IMR-90 (cell line): ENCODE measurements at regions not wholly inside any gene's neighbourhood (a gene's known extent, or its start where the extent isn't known, plus 50 kb on each side); places are given as distances from the start of the nearest gene placed in this dataset.

ENCODE experiments used
- ATAC-seq: fragments of 200-7000 bp; cut with Tn5 transposase; 2 replicates; pipeline ENCODE4 v1.9.1; 2020; ENCODE audit warnings: low read depth, mild to moderate bottlenecking, moderate library complexity
- BruUV-seq: library from RNA; stranded (reverse); fragments of 400-500 nt; replicated peaks from 2 replicates; lab custom pipeline; 2021; lab: Mats Ljungman, UMichigan
- CTCF ChIA-PET: fragments of 300-600 bp; formaldehyde crosslinking; extraction: SDS; loops from one replicate; lab custom pipeline; 2021; ENCODE audit warnings: antibody characterized with exemption; lab: Yijun Ruan, JAX
- POLR2A ChIA-PET: fragments of 300-600 bp; sonication (Branson Sonifier 250); formaldehyde crosslinking; loops from one replicate; lab custom pipeline; 2022; ENCODE audit warnings: antibody characterized with exemption; ENCODE audit not compliant: unreplicated experiment; lab: Charles Lee
- DNase-seq: peaks from one replicate; pipeline ENCODE4 v3.0.0; 2013
- H2AFZ ChIP-seq: replicated peaks from 2 replicates; pipeline ENCODE3; 2013; ENCODE audit warnings: low read length, mild to moderate bottlenecking; ENCODE audit not compliant: poor library complexity
- H2AK5ac ChIP-seq: 2 replicates; pipeline ENCODE4 v1.6.1; 2013; ENCODE audit warnings: low read depth, low read length, inconsistent platforms
- H2AK9ac ChIP-seq: replicated peaks from 2 replicates; pipeline ENCODE3; 2013; ENCODE audit warnings: mild to moderate bottlenecking, low read depth, low read length, moderate library complexity; ENCODE audit not compliant: poor library complexity
- H2BK120ac ChIP-seq: 2 replicates; pipeline ENCODE4 v1.6.1; 2013; ENCODE audit warnings: low read depth, low read length, inconsistent platforms
- H2BK15ac ChIP-seq: 3 replicates; pipeline ENCODE4 v1.6.1; 2013; ENCODE audit warnings: low read depth, low read length, inconsistent platforms
- H2BK20ac ChIP-seq: 2 replicates; pipeline ENCODE4 v1.6.1; 2013; ENCODE audit warnings: low read depth, mild to moderate bottlenecking, inconsistent platforms, low read length, moderate library complexity
- H2BK5ac ChIP-seq: 2 replicates; pipeline ENCODE4 v1.6.1; 2013; ENCODE audit warnings: mild to moderate bottlenecking, low read depth, low read length, inconsistent platforms; ENCODE audit not compliant: poor library complexity, severe bottlenecking
- H3K14ac ChIP-seq: replicated peaks from 2 replicates; pipeline ENCODE4 v1.6.1; 2013; ENCODE audit warnings: low read depth, low read length, inconsistent platforms
- H3K18ac ChIP-seq: 2 replicates; pipeline ENCODE4 v1.6.1; 2013; ENCODE audit warnings: low read depth, low read length, control low read depth
- H3K23ac ChIP-seq: 2 replicates; pipeline ENCODE4 v1.6.1; 2013; ENCODE audit warnings: low read depth, low read length, inconsistent platforms
- H3K27ac ChIP-seq: 2 replicates; pipeline ENCODE4 v1.5.1; 2013; ENCODE audit warnings: mild to moderate bottlenecking, control low read depth, low read length; ENCODE audit not compliant: insufficient read depth
- H3K27me3 ChIP-seq: 2 replicates; pipeline ENCODE4 v1.6.1; 2013; ENCODE audit warnings: low read length; ENCODE audit not compliant: control insufficient read depth, insufficient read depth
- H3K36me3 ChIP-seq: 2 replicates; pipeline ENCODE4 v1.6.1; 2013; ENCODE audit warnings: low read length, mixed read lengths; ENCODE audit not compliant: control insufficient read depth, insufficient read depth
- H3K4ac ChIP-seq: 2 replicates; pipeline ENCODE4 v1.6.1; 2013; ENCODE audit warnings: low read depth, low read length, inconsistent platforms
- H3K4me1 ChIP-seq: 2 replicates; pipeline ENCODE4 v1.6.1; 2013; ENCODE audit warnings: low read length, mixed read lengths; ENCODE audit not compliant: control insufficient read depth, insufficient read depth
- H3K4me2 ChIP-seq: 2 replicates; pipeline ENCODE4 v1.6.1; 2013; ENCODE audit warnings: low read depth, mild to moderate bottlenecking, control low read depth, low read length, moderate library complexity
- H3K4me3 ChIP-seq: 2 replicates; pipeline ENCODE4 v1.5.1; 2013; ENCODE audit warnings: low read depth, mild to moderate bottlenecking, control low read depth, low read length, moderate library complexity; ENCODE audit not compliant: insufficient read depth
- H3K56ac ChIP-seq: 2 replicates; pipeline ENCODE4 v1.6.1; 2013; ENCODE audit warnings: low read length, inconsistent platforms; ENCODE audit not compliant: insufficient read depth; ENCODE audit errors: extremely low read depth
- H3K79me1 ChIP-seq, 2 experiments: 2 replicates each; pipeline ENCODE4 v1.6.1; 2013; ENCODE audit warnings: low read length in 2 of 2, inconsistent platforms in 1 of 2, low read depth in 1 of 2
- H3K9ac ChIP-seq: 2 replicates; pipeline ENCODE4 v1.6.1; 2013; ENCODE audit warnings: low read depth, low read length, control low read depth
- H3K9me1 ChIP-seq: 2 replicates; pipeline ENCODE4 v1.6.1; 2013; ENCODE audit warnings: low read length, inconsistent platforms; ENCODE audit not compliant: insufficient read depth
- H3K9me3 ChIP-seq: 2 replicates; pipeline ENCODE4 v1.6.1; 2013; ENCODE audit warnings: low read length; ENCODE audit not compliant: control insufficient read depth, insufficient read depth
- H4K20me1 ChIP-seq: 2 replicates; pipeline ENCODE4 v1.6.1; 2013; ENCODE audit warnings: low read length, inconsistent platforms; ENCODE audit not compliant: insufficient read depth
- H4K5ac ChIP-seq: 2 replicates; pipeline ENCODE4 v1.6.1; 2013; ENCODE audit warnings: mild to moderate bottlenecking, low read depth, low read length, control low read depth
- H4K8ac ChIP-seq, 2 experiments: 2 replicates each; pipeline ENCODE4 v1.6.1; 2013; ENCODE audit warnings: low read depth in 2 of 2, low read length in 2 of 2, control low read depth in 1 of 2, inconsistent platforms in 1 of 2
- H4K91ac ChIP-seq: 2 replicates; pipeline ENCODE4 v1.6.1; 2013; ENCODE audit warnings: low read depth, low read length, inconsistent platforms; ENCODE audit not compliant: insufficient read depth
- BHLHE40 ChIP-seq: fragments of 150-350 bp; IDR thresholded peaks from 2 replicates; pipeline ENCODE4 v1.6.1; 2016; ENCODE audit warnings: mild to moderate bottlenecking, low read depth, low read length
- CEBPB ChIP-seq: IDR thresholded peaks from 2 replicates; pipeline ENCODE4 v1.6.1; 2012; ENCODE audit warnings: low read depth, low read length, improper control_type of control experiment
- CHD1 ChIP-seq: IDR thresholded peaks from 2 replicates; pipeline ENCODE4 v1.6.1; 2012; ENCODE audit warnings: low read depth, low read length, improper control_type of control experiment
- FOS ChIP-seq: fragments of 150-350 bp; IDR thresholded peaks from 2 replicates; pipeline ENCODE4 v1.6.1; 2016; ENCODE audit warnings: low read depth, low read length
- MAFK ChIP-seq: IDR thresholded peaks from 2 replicates; pipeline ENCODE4 v1.6.1; 2012; ENCODE audit warnings: low read depth, low read length, improper control_type of control experiment
- MAZ ChIP-seq: IDR thresholded peaks from 2 replicates; pipeline ENCODE4 v1.6.1; 2012; ENCODE audit warnings: low read depth, mild to moderate bottlenecking, low read length, improper control_type of control experiment, moderate library complexity, borderline replicate concordance
- MXI1 ChIP-seq: IDR thresholded peaks from 2 replicates; pipeline ENCODE4 v1.6.1; 2012; ENCODE audit warnings: low read depth, mild to moderate bottlenecking, low read length, moderate library complexity, borderline replicate concordance
- NFE2L2 ChIP-seq: fragments of 150-350 bp; IDR thresholded peaks from 2 replicates; pipeline ENCODE4 v1.6.1; 2016; ENCODE audit warnings: low read depth, mild to moderate bottlenecking, low read length
- POLR2A ChIP-seq: IDR thresholded peaks from 2 replicates; pipeline ENCODE4 v1.6.1; 2012; ENCODE audit warnings: mild to moderate bottlenecking, low read depth, low read length
- RAD21 ChIP-seq: IDR thresholded peaks from 2 replicates; pipeline ENCODE4 v1.6.1; 2012; ENCODE audit warnings: low read length, improper control_type of control experiment
- RCOR1 ChIP-seq: IDR thresholded peaks from 2 replicates; pipeline ENCODE4 v1.6.1; 2012; ENCODE audit warnings: mild to moderate bottlenecking, low read length, improper control_type of control experiment; ENCODE audit not compliant: insufficient replicate concordance
- RFX5 ChIP-seq: IDR thresholded peaks from 2 replicates; pipeline ENCODE4 v1.8.0; 2012; ENCODE audit warnings: low read depth, mild to moderate bottlenecking, low read length, moderate library complexity
- SMC3 ChIP-seq: fragments of 150-350 bp; IDR thresholded peaks from 2 replicates; pipeline ENCODE4 v1.6.1; 2016; ENCODE audit warnings: low read depth, mild to moderate bottlenecking, antibody characterized with exemption, low read length, moderate library complexity
- WGBS, 2 experiments: methylation state at CpG; one replicate each; pipeline versions ENCODE4 v1.1.5 to v1.1.7; 2013; ENCODE audit warnings: missing lambda C conversion rate in 2 of 2; ENCODE audit not compliant: insufficient read length in 1 of 2; ENCODE audit errors: extremely low coverage in 2 of 2; 5-methylcytosine and 5-hydroxymethylcytosine counted together
- dilution Hi-C: fragments of 300-500 bp; cut with HindIII; formaldehyde crosslinking; loops from one replicate; pipeline ENCODE4 v1.14.3; 2018; ENCODE audit warnings: low sequenced_read_pairs; ENCODE audit not compliant: unreplicated experiment
- in situ Hi-C: fragments of 300-500 bp; cut with MboI; formaldehyde crosslinking; loops from 3 replicates; pipeline ENCODE4 v1.14.3; 2019; ENCODE audit warnings: low sequenced_read_pairs, inconsistent platforms, mixed read lengths
- intact Hi-C: fragments of 100-400 bp; cut with micrococcal nuclease; formaldehyde crosslinking; loops from 2 replicates; pipeline ENCODE4 v1.10.0; 2022
- TF ChIP-seq, protein P1 (sequence below): conservative IDR thresholded peaks from 2 replicates; pipeline ENCODE4 v1.5.1; 2012; ENCODE audit warnings: mild to moderate bottlenecking, low read depth, low read length, improper control_type of control experiment
- TF ChIP-seq, protein P2 (sequence below): fragments of 150-350 bp; IDR thresholded peaks from 2 replicates; pipeline ENCODE4 v1.6.1; 2016; ENCODE audit warnings: low read depth, mild to moderate bottlenecking, low read length, moderate library complexity, borderline replicate concordance
- TF ChIP-seq, protein P3 (sequence below): fragments of 150-350 bp; IDR thresholded peaks from 2 replicates; pipeline ENCODE4 v1.6.1; 2017; ENCODE audit warnings: mild to moderate bottlenecking, antibody characterized with exemption, low read length, low read depth

DNA sequence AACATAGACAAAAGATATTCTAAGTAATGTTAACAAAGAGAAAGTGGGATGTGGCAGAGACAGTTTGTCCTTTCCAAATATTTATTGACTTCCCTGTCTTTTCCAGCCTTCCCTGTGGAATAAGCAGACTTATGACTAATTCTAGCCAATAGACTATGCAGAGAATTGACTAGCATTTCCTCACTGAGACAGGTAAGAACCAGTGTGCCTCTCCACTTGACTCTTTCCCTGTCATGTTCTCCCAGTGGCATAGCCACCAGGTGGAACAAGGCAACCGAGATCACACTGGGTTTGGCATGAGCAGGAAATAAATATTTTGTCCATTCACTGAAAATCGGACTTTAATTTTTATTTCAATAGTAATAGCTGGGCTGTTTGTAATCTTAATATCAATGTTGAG lies 168.1 kb upstream of the CTAGE1 start:
- Histone ChIP-seq H2BK20ac (no peak overlapping the region), H3K4me3 (no peak overlapping the region), H3K36me3 (no peaks in the 10 kb centered on the region), H4K8ac (no peak overlapping the region), H3K27me3 (peaks cover 2% of the 10 kb centered on the region; the same call in 1 of the 2 replicates), H2BK15ac (no peak overlapping the region), H4K91ac (no peak overlapping the region), H3K9me3 (no peaks in the 10 kb centered on the region), H4K20me1 (no peaks in the 10 kb centered on the region), H3K4me1 (no peaks in the 10 kb centered on the region), H3K9me1 (no peaks in the 10 kb centered on the region), H3K23ac (no peak overlapping the region), H3K4me2 (no peak overlapping the region), H2AK9ac (no peak overlapping the region), H2AFZ (no peak overlapping the region), H3K9ac (no peak overlapping the region), H2BK5ac (no peak overlapping the region), H3K27ac (no peak overlapping the region), H3K14ac (no peak overlapping the region), H3K4ac (no peak overlapping the region), H3K56ac (no peak overlapping the region), H4K5ac (no peak overlapping the region), H3K79me1 (no peaks in the 10 kb centered on the region), H2AK5ac (no peak overlapping the region), H2BK120ac (no peak overlapping the region), H3K18ac (no peak overlapping the region)
- no peak for DNase-seq
- dilution Hi-C loops (no loop called here), intact Hi-C loops (no loop called here), in situ Hi-C loops (no loop called here)
- BruUV-seq = no TSS peak
- ATAC-seq = no peak
- no CpG with 5 or more reads among the region's 2 CpGs for WGBS, 2 experiments
- ChIA-PET POLR2A (no interaction called here), CTCF (no interaction called here)
- no peak for TF ChIP-seq CEBPB
- TF ChIP-seq BHLHE40 = no peak
- no peak for TF ChIP-seq MXI1
- TF ChIP-seq RCOR1 = no peak
- no peak for TF ChIP-seq CHD1
- TF ChIP-seq RFX5 = no peak
- TF ChIP-seq POLR2A = no peak
- TF ChIP-seq FOS = no peak
- no peak for TF ChIP-seq MAFK
- TF ChIP-seq, protein P1, sequence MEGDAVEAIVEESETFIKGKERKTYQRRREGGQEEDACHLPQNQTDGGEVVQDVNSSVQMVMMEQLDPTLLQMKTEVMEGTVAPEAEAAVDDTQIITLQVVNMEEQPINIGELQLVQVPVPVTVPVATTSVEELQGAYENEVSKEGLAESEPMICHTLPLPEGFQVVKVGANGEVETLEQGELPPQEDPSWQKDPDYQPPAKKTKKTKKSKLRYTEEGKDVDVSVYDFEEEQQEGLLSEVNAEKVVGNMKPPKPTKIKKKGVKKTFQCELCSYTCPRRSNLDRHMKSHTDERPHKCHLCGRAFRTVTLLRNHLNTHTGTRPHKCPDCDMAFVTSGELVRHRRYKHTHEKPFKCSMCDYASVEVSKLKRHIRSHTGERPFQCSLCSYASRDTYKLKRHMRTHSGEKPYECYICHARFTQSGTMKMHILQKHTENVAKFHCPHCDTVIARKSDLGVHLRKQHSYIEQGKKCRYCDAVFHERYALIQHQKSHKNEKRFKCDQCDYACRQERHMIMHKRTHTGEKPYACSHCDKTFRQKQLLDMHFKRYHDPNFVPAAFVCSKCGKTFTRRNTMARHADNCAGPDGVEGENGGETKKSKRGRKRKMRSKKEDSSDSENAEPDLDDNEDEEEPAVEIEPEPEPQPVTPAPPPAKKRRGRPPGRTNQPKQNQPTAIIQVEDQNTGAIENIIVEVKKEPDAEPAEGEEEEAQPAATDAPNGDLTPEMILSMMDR = no peak
- TF ChIP-seq, protein P2, sequence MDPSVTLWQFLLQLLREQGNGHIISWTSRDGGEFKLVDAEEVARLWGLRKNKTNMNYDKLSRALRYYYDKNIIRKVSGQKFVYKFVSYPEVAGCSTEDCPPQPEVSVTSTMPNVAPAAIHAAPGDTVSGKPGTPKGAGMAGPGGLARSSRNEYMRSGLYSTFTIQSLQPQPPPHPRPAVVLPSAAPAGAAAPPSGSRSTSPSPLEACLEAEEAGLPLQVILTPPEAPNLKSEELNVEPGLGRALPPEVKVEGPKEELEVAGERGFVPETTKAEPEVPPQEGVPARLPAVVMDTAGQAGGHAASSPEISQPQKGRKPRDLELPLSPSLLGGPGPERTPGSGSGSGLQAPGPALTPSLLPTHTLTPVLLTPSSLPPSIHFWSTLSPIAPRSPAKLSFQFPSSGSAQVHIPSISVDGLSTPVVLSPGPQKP = no peak
- TF ChIP-seq SMC3 = no peak
- no peak for TF ChIP-seq MAZ
- no peak for TF ChIP-seq RAD21
- TF ChIP-seq NFE2L2 = no peak
- TF ChIP-seq, protein P3, sequence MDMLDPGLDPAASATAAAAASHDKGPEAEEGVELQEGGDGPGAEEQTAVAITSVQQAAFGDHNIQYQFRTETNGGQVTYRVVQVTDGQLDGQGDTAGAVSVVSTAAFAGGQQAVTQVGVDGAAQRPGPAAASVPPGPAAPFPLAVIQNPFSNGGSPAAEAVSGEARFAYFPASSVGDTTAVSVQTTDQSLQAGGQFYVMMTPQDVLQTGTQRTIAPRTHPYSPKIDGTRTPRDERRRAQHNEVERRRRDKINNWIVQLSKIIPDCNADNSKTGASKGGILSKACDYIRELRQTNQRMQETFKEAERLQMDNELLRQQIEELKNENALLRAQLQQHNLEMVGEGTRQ = no peak
